HG02973 (cell line): ENCODE measurements at regions not wholly inside any gene's neighbourhood (a gene's known extent, or its start where the extent isn't known, plus 50 kb on each side); places are given as distances from the start of the nearest gene placed in this dataset.

ENCODE experiments used
- ATAC-seq: cut with Tn5 transposase; IDR thresholded peaks from one replicate; pipeline ENCODE4 v1.9.1; 2021; ENCODE audit warnings: moderate library complexity; ENCODE audit not compliant: unreplicated experiment

DNA sequence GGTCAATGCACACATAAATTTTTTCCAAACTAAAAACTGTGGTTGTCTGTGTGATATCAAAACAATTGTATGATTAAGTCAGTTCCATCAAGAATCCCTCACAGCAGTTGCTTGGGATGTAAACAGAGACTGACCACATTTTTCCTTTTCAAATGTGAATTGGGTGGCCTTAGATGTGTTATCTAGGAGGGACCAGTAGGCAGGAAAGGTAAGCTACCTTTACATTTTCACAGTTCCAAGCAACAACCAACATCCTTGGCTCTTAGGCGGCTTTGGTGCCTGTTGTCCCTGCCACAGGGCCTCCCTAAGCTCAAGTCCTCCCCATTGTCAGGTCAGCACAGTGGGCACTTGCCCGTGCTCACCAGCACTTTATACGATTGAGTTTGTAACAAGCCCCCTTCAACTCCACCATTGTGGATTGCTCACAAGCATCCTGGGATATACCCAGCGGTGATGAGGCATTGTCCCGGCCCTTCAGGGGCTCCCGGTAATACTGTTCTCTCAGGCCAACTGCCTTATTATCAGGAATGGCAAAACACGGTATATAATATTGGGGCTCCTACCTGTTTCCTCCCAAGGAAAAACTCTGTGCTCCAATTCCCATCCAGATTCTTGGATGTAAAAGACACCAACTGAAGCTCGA lies 114.9 kb upstream of the ANKRD1 start:
- ATAC-seq: no peak

DNA sequence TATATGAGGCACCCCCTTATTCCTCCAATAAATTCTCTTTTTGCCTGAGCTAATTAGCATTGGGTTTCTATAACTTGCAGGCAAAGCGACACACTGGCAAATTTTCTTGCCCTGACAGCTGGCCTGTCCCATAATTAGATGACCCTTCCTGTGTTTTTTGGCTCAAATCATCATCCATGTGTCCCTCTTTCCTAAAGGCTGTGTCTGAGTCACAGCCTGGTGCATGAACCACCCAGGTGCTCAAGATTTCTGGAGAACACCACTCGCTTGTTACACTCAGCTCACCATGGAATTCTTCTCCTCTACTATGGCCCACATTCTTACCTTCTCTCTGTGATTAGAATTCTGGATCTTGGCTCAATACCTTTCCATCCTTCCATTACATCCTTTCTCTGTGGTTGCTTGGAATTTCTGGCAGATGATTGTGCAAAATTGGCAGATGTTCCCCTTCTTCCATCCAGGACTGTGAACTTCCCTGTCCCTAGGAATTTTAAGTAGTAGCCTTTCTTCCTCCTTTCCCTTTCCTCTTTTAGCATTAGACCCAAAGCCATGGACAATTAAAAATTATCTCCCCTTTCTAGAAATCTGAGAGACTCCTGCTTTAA lies 116.0 kb upstream of the ANKRD1 start:
- no peak for ATAC-seq

DNA sequence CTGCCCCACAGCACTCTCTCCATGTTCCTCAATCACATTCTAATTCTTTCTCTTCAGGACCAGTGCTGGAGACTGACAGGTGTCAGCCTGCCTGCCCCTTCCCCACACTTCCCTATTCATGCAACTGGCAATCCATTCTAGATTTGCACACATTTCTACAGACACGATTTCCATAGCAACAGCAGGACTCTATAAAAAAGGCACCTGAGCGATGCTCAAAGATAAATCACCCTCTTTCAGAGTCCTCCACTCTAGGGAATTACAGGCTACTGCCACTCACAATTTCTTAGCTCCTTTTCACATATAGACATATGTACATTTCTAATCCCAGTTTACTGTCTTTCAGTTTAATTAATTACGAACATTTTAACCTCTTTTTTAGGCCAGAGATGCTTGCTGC lies 118.1 kb upstream of the ANKRD1 start:
- ATAC-seq: no peak

DNA sequence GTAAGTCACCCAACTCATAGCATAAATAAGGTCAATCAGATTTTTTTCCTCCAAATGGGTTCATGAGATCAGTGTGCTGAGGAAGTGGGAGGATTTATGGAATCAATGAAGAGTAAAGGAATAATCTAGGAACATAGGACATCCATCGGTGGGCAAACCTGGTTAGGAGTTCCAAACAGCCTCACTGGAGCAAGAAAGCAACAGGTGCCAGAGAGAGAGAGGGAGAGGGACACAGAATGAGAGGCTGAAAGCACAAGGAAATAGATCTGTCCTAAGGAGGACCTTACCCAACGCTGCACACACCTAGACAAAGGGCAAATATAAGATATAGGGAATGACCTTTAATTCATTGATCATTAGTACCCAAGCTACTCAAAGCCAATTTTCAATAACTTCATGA lies 119.5 kb upstream of the ANKRD1 start:
- ATAC-seq: no peak

DNA sequence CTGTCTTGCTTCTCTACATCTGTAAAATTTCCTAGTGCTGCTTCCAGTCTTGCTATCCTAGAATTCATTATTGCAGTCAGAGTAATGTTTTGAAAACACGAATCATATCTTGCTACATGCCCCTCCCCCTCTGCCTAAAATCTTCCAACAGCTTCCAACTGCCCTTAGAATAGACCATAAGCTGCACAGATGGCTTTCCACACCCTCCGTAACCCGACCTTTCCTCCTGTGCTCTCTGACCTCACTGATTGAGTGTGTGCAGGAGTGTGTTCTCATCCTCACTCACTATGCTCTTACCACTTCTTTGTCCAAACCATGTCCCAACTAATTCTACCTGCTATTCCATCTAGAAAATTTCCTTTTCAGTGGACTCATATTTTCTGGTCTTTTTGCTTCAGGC lies 121.2 kb upstream of the ANKRD1 start:
- ATAC-seq: no peak

DNA sequence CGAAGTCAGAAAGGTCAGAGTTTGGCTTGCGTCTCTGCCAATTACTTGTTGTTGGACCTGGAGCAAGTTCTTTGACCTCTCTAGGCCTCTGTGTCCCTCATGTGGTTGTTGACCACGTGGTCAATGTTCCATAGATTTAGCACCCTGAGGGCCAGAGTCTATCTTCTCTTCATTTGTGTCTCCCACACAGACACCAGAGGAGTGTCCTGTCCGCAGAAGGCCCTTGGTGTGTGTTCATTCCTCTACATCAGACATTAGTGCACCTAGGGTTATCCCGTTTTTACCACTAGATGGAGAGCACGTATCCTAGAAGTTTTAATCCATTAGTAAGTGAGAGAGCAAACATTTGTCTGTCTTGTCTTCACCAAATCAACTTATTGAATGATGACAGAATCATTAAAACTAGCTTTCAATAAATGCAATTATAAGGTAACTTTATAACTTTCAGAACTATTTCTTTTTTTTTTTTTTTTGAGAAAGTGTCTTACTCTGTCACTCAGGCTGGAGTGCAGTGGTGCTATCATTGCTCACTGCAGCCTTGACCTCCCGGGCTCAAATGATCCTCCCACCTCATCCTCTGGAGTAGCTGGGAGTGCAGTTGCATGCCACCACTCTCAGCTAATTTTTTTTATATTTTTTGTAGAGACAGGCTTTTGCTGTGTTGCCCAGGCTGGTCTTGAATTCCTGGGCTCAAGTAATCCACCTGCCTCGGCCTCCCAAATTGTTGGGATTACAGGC lies 122.5 kb upstream of the ANKRD1 start:
- ATAC-seq: no peak

DNA sequence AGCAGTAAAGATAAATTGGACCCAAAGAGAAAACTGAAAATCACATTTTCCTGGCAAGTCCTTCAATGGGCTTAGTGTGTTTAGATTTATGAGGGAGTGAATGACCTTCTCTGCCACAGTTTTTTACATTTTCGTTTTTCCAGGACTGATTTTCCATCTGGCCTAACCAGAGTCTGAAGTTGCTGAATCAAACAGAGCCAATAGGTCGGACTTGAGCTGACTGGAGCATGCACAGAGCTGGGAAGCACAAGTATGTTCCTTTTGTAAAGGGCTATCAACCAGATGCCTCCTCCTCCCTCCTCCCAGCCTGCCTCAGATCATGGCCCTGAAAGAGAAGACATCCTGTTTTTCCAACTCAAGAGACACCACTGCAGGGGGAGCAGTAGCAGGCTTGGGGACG lies 126.0 kb upstream of the ANKRD1 start:
- no peak for ATAC-seq

DNA sequence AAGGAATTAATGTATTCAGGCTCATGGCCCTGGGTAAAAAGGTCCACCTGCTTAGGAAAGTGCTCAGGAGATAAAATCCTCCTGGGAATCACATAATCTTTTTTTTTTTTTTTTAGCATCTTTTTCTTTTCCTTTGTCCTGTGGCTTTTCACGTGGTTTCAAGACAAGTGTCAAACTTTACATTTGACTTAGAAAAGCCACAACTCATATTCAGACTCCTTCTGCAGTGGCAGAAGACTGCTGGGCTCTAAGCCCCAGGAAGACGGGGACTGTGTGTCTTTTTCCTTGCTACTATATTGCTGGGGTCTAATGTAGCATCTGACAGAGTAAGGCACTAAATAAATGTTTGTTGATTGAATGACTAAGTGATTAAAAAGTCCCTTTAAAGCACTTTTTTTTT lies 127.5 kb upstream of the ANKRD1 start:
- ATAC-seq: no peak

DNA sequence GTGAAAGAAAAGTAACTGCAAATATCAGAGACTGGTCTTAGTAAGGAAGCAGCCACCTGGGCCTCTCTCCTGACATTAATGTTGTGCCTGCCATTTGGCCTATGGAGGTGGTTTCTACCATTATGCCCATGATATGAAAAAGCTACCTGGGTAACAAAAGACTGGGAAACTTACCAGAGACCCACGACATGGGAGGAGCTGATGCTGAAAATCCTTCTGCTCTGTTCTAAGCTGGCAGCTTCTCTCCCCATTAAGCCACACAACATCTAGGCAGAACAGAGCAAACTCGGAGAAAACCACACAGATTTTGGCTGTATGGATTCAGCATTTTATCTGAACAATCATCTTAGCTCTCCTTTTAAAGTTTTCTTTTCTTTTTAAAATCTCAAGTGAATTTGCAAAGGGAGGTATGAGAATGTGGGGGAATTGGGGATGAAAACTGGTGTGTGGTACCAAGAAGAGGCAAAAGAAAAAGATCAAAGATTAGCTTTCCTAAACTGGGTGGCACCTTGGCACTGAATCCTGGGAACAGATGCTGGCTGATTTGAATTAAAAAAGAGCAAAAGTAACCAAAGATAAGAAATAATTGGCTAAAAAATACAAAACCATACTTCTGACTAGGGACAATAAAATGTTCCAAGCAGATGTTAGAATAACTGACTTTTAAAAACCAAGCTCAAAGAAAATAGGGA lies 128.6 kb upstream of the ANKRD1 start:
- no peak for ATAC-seq

DNA sequence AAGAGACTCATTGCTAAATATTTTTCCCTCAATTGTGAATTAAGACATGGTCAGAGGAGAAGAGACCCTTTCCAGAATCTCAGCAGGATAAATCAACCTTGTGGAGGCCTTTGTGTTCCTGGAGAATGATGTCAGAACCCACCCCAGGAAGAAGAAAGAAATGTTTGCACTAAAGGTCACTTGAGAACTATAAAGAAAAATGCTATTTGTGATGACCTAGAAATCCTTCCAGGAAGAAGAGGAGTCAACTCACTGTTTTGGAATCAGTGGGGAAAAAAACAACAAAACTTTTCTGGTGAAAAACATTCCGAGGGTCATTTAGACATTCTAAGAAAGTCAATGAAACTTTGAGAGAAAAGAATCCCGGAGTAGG lies 129.1 kb upstream of the ANKRD1 start:
- ATAC-seq: no peak

DNA sequence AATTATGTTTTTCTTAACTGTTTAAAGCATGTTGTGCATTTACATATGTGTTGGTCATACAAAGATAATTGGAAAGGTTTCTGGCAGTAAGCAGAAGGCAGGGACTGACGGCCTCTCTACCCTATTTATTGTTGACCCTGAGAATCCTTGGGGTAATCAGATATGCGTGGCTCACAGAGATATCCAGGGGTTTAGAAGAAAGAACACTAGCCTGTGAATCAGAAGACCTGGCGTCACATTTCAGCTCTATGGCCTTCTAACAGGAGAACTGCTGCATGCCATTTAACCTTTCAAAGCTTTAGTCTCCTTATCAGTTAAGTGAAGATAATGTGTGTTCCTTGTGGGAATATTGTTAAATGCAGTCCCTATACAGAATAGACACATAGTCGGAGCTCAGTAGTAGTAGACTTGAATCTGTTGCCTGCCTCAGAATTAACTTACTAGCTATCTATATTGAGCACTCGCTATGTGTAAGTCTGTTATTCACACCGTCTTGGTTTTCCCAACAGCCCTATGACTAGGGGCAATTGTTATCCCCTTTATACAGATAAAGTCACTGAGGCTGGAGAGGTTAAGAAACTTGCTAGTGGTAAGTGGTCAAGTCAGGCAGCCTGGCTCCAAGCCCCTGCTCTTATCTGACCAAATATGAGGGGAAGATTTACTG lies 129.6 kb upstream of the ANKRD1 start:
- no peak for ATAC-seq

DNA sequence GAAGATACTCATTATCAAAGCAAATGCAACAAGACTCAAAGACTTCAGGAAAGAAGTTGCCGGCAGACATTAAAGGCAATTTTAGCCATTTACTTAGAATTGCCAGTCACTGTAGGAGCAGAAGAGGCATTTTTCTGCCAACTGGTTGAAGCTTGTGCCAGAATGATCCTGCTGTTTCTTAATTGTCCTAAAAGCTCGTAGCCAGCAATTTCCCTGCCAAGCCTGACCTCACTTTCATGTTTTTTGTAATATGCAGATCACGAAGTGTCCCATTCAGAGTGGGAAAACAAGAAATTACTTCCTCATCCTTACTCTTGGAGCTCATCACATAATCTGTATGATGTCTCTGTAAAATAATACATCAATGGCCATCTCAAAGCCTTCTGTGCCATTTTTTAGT lies 130.9 kb upstream of the ANKRD1 start:
- no peak for ATAC-seq

DNA sequence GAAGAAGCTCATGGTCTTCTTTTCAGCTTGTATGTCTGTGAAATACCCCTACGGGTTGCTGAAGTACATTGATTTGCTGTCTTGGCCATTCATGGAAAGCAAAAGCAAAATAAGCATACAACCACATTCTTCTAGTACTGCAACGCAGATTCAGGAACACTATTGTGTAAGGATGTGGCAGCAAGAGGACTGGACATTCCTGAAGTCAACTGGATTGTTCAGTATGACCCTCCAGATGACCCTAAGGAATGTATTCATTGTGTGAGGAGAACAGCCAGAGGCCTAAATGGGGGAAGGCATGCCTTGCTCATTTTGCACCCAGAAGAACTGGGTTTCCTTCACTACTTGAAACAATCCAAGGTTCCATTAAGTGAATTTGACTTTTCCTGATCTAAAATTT lies 133.4 kb upstream of the ANKRD1 start:
- ATAC-seq: no peak

DNA sequence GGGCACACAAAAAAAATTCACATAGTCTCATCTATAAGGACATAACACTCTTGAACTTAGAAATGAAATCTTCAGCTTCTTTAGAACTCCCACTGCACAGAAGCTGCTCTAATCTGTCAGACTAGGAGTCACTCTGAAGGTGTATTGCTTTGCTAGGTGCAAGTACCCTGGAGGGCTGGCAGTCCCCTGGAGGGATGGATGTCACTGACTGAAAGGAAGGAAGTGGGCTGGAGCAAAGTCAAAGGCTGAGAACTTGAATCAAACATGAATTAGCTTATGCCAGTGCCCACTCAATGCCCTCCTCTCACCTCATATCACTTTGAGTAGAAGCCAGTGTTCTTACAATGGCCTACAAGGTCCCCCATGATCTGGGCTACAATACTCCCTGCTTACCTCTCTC lies 140.3 kb upstream of the ANKRD1 start:
- no peak for ATAC-seq

DNA sequence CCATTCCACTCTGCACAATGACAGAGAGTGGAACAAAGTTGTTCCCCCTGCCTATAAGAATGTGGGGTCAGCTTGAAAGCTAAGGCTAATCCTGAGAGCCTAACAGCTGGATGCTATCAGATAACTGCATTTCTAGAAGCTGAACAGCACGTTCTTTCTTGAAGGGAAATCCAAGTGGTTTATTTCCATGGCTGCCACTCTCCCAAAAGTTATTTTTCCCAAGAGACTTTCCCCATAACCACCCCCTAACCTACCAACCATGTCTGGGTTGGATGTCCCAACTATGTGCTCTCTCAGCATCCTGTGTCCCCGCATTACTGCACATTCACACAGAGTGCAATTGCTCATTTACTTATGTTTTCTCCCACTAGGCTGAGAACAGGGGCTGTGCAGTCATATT lies 140.7 kb upstream of the ANKRD1 start:
- no peak for ATAC-seq

DNA sequence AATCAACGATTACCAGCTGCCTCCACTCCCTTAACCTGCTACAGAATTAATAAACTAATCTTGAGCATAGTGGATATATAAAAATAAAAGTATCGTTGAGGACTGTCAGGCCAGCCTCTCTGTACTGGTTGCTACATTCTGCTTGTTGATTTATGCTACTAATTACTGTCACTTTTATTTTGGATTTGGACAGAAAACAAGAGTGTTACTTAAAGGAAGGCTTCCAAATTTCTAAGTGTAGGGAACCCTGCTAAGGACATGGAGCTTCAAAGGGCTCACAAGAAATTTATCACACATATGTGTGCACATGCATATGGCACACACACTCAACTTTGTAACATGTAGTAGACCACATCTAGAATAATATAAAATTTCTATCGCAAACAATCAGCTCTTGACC lies 141.2 kb upstream of the ANKRD1 start:
- ATAC-seq: no peak

DNA sequence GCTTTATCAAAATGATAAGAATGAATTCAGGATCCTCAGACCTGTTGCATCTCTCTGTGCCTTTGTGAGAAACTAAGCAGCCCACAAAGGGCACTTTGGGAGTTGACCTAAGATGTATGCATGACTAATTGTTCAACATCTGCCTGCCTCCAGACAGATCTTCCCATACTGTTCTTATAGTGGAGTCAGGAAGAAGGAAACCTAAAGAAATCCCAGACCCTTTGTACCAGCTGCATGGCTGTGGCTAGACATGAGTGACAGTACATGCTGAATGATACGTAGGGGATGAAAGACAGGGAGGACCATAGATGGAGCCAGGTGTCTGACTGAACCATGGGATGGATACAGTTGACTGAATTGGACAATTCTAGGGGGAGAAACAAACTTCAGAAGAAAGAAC lies 148.7 kb upstream of the PCGF5 start:
- ATAC-seq: no peak

DNA sequence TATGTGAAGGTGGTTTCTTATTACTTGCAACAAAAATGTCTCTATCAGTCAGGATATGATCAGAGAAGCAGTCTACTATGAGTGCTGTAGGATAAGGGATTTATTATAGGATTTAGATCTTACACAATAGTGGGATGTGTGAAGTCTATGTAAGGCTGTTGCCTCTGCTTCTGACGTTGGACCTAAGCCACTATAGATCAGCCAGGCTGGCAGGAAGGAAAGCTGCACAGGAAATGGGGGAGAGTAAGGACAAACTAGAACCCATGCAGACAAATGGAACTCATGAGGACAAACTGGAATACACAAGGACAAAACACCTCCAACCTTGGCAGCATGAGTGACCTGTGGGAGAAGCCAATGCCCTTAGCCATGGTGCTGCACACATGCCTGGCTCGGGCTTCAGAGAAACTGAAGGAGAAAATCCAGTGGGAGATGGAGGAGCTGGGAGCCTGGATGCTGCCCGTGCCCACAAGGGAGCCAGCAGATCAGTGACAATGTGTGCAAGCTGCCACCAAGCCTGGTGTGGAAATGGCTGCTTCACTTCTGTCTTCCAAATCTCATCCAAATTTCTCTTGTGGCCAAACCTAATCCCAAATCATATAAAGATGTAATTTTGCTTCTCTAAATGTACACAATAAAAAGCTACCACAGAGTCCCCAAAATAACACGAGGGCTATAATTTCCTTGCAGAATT lies 147.0 kb upstream of the PCGF5 start:
- ATAC-seq: no peak

DNA sequence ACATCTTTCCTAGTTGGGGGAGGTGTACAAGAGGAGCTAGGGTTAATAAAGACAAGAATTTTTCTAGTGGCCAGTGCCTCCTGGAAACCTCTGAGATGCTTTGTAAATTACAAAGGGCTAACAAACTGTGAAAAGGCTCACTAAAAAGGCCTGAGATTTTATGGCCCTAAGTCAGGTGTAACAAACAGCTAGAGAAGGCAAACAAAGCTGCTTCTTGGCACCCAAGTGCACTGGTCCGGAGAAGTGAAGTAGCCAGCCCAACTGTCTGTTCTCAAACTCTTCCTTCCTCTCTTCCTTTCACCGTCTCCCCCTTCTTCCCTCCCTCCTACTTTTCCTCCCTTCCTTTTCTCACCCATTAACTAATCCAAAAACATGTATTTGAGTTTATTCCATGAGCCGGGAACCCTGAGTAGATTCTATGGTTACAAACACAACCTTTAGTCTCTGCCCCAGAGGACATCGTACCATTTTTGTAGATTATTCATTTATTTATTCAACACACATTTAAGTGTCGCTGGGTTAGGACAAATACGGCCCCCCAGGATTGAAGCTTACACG lies 143.4 kb upstream of the PCGF5 start:
- no peak for ATAC-seq

DNA sequence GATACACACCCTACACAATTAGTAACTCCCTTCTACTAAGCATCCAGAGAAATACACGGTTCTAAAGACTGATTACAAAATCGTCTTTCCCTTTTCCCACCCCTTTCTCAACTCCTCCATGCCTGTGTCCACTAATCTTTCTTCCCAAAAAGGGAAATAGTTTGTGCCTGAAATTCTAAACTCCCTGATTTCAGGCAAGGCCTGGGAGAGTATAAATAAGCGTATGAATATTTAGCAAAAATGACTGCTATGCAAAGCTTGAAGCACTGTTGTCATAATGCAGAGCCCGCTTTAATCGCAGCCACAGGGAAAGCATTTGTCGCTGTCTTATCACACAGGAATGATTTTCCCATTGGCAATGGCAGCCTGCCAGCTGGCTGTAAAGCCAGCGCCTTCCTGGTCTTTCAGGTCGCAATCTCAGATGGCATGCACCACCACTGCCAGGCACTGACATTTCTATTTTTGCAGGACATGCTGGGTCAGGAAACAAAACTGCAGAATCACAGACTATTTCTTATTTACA lies 142.9 kb upstream of the PCGF5 start:
- no peak for ATAC-seq
